ENCODE measurements at regions not wholly inside any gene's neighbourhood (a gene's known extent, or its start where the extent isn't known, plus 50 kb on each side); places are given as distances from the start of the nearest gene placed in this dataset.

DNA sequence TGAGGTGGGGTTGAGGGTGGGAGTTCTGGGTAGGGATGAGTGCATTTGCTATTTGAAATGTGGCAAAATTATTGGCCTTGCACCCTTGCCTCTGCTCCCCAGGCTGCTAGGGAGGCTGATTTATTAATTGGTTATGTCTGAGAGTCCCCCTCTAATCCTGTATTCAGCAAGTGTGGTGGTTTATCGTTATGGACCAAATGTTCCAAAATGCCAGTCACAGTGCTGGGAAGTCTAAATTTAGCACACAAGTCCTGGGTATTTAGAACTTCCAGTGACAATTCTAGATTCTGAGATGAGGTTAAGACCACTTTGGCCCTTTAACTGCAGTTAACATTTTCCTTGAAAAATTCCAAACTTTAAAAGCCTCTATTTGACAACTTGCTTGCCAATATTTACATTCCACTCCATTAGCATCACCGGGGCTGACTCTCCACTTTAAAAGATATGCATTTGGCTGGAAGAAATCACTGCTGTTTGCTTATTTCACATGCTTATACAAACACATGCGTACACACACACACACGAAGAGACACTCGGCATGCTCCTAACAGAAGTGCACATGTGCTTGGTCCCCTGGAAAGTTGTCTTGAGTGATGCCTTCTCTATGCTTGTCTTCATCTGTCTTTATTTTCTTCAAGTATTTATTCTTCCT, 247.7 kb downstream of the IL20RB start:
- H3K9me2 ChIP-seq (replicated peaks; ENCODE audit: insufficient read depth, low read length), result no peaks in the 10 kb centered on the region
- no peaks in the 10 kb centered on the region for H3K27me3 ChIP-seq (ENCODE audit: low read length)
- no peaks in the 10 kb centered on the region for H4K20me1 ChIP-seq (ENCODE audit: low read depth, low read length)
- H3K9me3 ChIP-seq (ENCODE audit: insufficient read depth, low read length), result no peaks in the 10 kb centered on the region
- H3K4me3 ChIP-seq (ENCODE audit: insufficient read depth, low read length, poor library complexity, severe bottlenecking), result no peak overlapping the region
- TF ChIP-seq, protein P1, sequence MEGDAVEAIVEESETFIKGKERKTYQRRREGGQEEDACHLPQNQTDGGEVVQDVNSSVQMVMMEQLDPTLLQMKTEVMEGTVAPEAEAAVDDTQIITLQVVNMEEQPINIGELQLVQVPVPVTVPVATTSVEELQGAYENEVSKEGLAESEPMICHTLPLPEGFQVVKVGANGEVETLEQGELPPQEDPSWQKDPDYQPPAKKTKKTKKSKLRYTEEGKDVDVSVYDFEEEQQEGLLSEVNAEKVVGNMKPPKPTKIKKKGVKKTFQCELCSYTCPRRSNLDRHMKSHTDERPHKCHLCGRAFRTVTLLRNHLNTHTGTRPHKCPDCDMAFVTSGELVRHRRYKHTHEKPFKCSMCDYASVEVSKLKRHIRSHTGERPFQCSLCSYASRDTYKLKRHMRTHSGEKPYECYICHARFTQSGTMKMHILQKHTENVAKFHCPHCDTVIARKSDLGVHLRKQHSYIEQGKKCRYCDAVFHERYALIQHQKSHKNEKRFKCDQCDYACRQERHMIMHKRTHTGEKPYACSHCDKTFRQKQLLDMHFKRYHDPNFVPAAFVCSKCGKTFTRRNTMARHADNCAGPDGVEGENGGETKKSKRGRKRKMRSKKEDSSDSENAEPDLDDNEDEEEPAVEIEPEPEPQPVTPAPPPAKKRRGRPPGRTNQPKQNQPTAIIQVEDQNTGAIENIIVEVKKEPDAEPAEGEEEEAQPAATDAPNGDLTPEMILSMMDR (IDR thresholded peaks at IDR 0.05; ENCODE audit: insufficient read depth, low read length, poor library complexity, severe bottlenecking), result no peak
- TF ChIP-seq EZH2phosphoT487 (conservative IDR thresholded peaks at IDR 0.05; ENCODE audit: low read length), result no peak
- no peaks in the 10 kb centered on the region for H3K79me2 ChIP-seq (ENCODE audit: insufficient read depth, low read length)
- H3F3A ChIP-seq (ENCODE audit: insufficient read depth), result no peaks in the 10 kb centered on the region
- H3K9ac ChIP-seq (ENCODE audit: low read length), result no peak overlapping the region
- no peaks in the 10 kb centered on the region for H3K36me3 ChIP-seq (ENCODE audit: low read length)
- H2AFZ ChIP-seq (ENCODE audit: low read depth, low read length, severe bottlenecking), result no peak overlapping the region
- H3K4me2 ChIP-seq (ENCODE audit: low read depth, low read length, poor library complexity, severe bottlenecking), result no peak overlapping the region
- H3K27ac ChIP-seq (ENCODE audit: low read depth, low read length), result no peak overlapping the region

DNA sequence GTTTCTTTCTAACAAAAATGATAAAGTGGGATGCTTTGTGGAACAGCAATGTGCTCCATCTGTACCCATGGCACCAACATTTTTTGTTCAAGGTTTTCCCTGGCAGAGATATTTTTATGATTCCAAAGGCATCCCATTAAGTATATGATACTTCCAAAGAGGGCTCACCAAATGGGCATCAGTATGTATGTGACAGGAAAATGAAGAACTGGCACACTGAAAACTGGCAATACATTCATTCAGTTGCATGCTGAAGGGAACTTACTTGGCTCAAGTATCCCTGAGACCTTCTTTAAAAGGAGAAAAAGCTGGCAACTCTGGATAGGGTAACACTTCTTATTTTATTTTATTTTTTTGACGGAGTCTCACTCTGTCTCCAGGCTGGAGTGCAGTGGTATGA, 249.8 kb downstream of the IL20RB start:
- Histone ChIP-seq H3K27ac (ENCODE audit: low read depth, low read length) (no peak overlapping the region), H2AFZ (ENCODE audit: low read depth, low read length, severe bottlenecking) (no peak overlapping the region), H3K9me2 (replicated peaks; ENCODE audit: insufficient read depth, low read length) (no peaks in the 10 kb centered on the region)

DNA sequence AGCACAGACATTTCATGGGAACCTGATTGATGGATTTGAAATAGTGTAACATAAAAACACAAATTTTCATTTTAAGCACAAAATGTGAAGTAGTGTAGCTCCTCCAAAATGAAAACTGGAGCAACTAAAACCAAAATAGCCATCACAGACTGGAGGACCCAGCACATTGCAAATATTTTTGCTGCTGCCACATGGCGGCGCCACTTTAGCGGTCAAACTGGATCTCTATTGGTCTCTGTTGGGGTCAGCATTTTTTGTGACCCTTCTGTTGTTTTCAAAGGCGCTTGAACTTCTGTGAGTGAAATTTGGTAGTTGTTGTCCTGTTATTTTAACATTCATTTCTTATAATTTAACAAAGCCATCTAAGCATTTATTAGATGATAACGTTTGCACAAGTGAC, 259.9 kb downstream of the IL20RB start:
- no peak overlapping the region for H3K9ac ChIP-seq (ENCODE audit: low read length)
- H4K20me1 ChIP-seq (ENCODE audit: low read depth, low read length), result no peaks in the 10 kb centered on the region
- H3K9me3 ChIP-seq (ENCODE audit: insufficient read depth, low read length), result no peaks in the 10 kb centered on the region
- no peak overlapping the region for H3K27ac ChIP-seq (ENCODE audit: low read depth, low read length)
- no peaks in the 10 kb centered on the region for H3K9me2 ChIP-seq (replicated peaks; ENCODE audit: insufficient read depth, low read length)
- TF ChIP-seq, protein P1 (IDR thresholded peaks at IDR 0.05; ENCODE audit: insufficient read depth, low read length, poor library complexity, severe bottlenecking), result peak; percentile 42
- TF ChIP-seq EZH2phosphoT487 (conservative IDR thresholded peaks at IDR 0.05; ENCODE audit: low read length), result no peak
- H3F3A ChIP-seq (ENCODE audit: insufficient read depth), result no peaks in the 10 kb centered on the region
- H2AFZ ChIP-seq (ENCODE audit: low read depth, low read length, severe bottlenecking), result no peak overlapping the region
- no peaks in the 10 kb centered on the region for H3K36me3 ChIP-seq (ENCODE audit: low read length)
- no peaks in the 10 kb centered on the region for H3K79me2 ChIP-seq (ENCODE audit: insufficient read depth, low read length)
- H3K4me2 ChIP-seq (ENCODE audit: low read depth, low read length, poor library complexity, severe bottlenecking), result no peak overlapping the region
- H3K4me3 ChIP-seq (ENCODE audit: insufficient read depth, low read length, poor library complexity, severe bottlenecking), result no peak overlapping the region
- H3K27me3 ChIP-seq (ENCODE audit: low read length), result no peaks in the 10 kb centered on the region

More for the DNA sequence above, 249.8 kb downstream of the IL20RB start:
- Histone ChIP-seq H3K79me2 (ENCODE audit: insufficient read depth, low read length) (no peaks in the 10 kb centered on the region), H3K4me3 (ENCODE audit: insufficient read depth, low read length, poor library complexity, severe bottlenecking) (no peak overlapping the region), H3K36me3 (ENCODE audit: low read length) (no peaks in the 10 kb centered on the region), H3K27me3 (ENCODE audit: low read length) (no peaks in the 10 kb centered on the region), H3K9me3 (ENCODE audit: insufficient read depth, low read length) (no peaks in the 10 kb centered on the region), H4K20me1 (ENCODE audit: low read depth, low read length) (no peaks in the 10 kb centered on the region), H3K4me2 (ENCODE audit: low read depth, low read length, poor library complexity, severe bottlenecking) (no peak overlapping the region), H3F3A (ENCODE audit: insufficient read depth) (no peaks in the 10 kb centered on the region), H3K9ac (ENCODE audit: low read length) (no peak overlapping the region)
- TF ChIP-seq, protein P1 (IDR thresholded peaks at IDR 0.05; ENCODE audit: insufficient read depth, low read length, poor library complexity, severe bottlenecking), result no peak
- no peak for TF ChIP-seq EZH2phosphoT487 (conservative IDR thresholded peaks at IDR 0.05; ENCODE audit: low read length)

All from SU-DHL-6 (cell line).